22Rv1 (cell line): ENCODE measurements at regions not wholly inside any gene's neighbourhood (a gene's known extent, or its start where the extent isn't known, plus 50 kb on each side); places are given as distances from the start of the nearest gene placed in this dataset.

Source experiments
- ZFX ChIP-seq: fragments of 450-650 bp; IDR thresholded peaks from 2 replicates; pipeline ENCODE4 v1.6.1; 2017; ENCODE audit warnings: antibody characterized with exemption, borderline replicate concordance
- TF ChIP-seq, protein P1 (sequence below): fragments of 450-650 bp; IDR thresholded peaks from 2 replicates; pipeline ENCODE4 v1.5.1; 2017; ENCODE audit warnings: mild to moderate bottlenecking

DNA sequence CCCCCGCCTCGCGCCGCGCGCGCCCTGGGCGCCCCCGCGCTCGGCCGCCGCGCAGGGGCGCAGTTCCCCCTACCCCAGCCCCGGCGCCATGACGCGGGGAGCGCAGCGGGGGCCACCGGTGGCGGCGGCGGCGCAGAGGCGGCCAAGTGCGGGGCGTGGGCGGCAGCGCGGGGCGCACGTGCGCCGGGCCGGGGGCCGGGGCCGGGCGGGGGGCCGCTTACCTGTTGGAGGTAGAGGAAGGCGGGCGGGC, 108.3 kb downstream of the ENGASE start:
- TF ChIP-seq, protein P1, sequence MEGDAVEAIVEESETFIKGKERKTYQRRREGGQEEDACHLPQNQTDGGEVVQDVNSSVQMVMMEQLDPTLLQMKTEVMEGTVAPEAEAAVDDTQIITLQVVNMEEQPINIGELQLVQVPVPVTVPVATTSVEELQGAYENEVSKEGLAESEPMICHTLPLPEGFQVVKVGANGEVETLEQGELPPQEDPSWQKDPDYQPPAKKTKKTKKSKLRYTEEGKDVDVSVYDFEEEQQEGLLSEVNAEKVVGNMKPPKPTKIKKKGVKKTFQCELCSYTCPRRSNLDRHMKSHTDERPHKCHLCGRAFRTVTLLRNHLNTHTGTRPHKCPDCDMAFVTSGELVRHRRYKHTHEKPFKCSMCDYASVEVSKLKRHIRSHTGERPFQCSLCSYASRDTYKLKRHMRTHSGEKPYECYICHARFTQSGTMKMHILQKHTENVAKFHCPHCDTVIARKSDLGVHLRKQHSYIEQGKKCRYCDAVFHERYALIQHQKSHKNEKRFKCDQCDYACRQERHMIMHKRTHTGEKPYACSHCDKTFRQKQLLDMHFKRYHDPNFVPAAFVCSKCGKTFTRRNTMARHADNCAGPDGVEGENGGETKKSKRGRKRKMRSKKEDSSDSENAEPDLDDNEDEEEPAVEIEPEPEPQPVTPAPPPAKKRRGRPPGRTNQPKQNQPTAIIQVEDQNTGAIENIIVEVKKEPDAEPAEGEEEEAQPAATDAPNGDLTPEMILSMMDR: no peak
- TF ChIP-seq ZFX: no peak
